HG03060 (cell line): ENCODE measurements at regions not wholly inside any gene's neighbourhood (a gene's known extent, or its start where the extent isn't known, plus 50 kb on each side); places are given as distances from the start of the nearest gene placed in this dataset.

Experiments used
- ATAC-seq: cut with Tn5 transposase; IDR thresholded peaks from one replicate; pipeline ENCODE4 v1.9.1; 2021; ENCODE audit warnings: low read depth, moderate number of reproducible peaks; ENCODE audit not compliant: unreplicated experiment

GRCh38 chr5:110916381-110917049 lies 155.0 kb upstream of the TSLP start:
- no peak for ATAC-seq

DNA sequence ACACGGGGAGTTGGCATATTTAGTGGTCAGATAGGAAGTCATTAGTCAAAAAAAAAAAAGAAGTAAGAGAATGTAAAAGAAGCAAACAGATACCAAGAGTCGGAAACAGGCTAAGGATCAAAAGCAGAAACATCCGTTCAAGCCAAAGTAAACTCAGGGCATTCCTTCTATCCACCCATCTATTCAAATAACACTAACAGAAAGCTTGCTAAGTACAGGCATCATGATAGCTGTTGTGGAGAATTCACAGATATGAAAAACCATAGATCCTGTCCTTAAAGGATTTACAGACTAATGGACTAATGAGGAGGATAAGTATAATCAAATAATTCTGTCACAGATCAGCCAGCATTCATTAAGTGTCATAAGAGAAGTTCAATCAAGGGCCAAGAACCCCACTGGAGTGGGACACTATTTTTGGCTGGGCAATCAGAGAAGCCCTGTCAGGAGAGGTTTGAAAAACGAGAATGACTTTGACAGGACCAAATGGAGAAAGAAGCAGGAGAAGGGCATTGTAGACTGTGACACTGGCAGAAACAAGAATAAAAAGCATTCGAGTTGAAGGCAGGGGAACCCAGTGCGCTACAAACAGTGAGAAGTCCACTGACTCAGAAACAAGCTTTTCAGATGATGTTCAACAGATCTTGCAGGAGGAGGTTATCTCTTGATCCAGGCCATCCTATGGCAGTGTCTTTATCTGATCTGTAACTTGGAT lies 154.2 kb upstream of the TSLP start:
- no peak for ATAC-seq

- no peak for ATAC-seq
Measured at GRCh38 chr5:110918683-110919082, 152.8 kb upstream of the TSLP start.

DNA sequence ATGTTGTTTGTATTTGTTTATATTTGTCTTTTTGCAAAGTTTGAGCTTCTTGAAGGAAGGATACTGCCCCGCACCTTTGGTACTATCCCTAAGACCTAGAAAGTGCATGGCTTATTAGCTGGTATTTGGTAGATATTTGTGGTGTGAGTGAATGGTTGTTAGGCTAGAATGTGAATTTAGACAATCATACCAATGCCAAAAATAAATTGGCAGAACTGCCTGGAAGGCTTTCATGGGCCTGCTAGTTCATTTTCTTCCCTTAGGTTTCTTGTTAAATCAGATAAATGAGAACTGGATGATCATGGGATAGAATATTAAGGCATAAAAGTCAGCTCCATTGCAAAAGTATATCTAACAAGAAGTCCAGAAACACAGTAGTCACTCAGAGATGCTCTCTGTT lies 147.5 kb upstream of the TSLP start:
- ATAC-seq: no peak

DNA sequence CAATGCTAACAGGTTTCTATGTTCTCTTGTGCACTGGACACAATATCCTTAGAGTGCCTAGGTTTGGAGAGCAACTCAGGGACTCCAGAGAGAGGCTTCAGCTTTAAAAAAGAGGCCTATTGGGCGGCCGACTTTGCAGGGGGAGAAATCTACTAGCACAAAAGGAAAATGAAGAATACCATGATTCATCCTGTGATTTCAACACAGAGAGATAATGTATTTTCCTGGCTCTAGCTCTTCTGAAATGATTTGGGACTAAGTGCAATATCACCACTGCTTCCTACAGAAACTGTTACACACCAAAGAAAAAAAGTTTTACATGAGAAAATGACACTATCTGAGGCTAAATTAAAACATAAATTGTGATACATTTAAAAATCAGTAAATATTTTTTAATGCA lies 146.1 kb upstream of the TSLP start:
- ATAC-seq: no peak

- no peak for ATAC-seq
Measured at GRCh38 chr5:110925916-110926315, 145.6 kb upstream of the TSLP start.

DNA sequence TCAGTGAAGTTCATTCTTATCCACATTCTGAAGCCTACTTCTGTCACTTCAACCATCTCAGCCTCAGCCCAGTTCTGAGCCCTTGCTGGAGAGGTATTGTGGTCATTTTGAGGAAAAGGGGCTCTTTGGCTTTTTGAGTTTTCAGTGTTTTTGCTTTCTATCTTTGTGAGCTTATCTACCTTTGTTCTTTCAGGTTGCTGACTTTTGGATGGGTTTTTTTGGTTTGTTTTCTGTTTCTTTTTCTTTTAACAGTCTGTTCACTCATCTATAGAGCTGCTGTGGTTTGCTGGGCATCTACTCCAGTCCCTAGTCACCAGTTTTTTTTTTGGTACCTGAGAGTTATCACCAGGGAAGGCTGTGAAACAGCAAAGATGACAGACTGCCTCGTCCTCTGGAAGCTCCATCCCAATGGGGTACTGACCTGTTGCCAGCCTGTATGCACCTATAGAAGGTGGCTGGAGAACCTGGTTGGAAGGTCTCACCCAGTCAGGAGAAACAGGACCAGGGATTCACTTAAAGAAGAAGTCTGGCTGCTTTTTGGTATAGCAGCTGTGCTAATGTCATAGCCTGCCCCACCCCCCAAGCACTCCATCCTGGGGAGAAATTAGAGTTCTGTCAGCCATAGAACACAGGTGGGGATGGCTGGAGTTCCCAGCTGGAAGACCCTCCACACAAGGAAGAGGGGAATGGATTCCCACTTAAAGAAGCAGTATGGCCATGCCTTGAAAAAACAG lies 138.6 kb upstream of the TSLP start:
- no peak for ATAC-seq

- ATAC-seq: no peak
Measured at GRCh38 chr5:110940136-110940535, 131.4 kb upstream of the TSLP start.

DNA sequence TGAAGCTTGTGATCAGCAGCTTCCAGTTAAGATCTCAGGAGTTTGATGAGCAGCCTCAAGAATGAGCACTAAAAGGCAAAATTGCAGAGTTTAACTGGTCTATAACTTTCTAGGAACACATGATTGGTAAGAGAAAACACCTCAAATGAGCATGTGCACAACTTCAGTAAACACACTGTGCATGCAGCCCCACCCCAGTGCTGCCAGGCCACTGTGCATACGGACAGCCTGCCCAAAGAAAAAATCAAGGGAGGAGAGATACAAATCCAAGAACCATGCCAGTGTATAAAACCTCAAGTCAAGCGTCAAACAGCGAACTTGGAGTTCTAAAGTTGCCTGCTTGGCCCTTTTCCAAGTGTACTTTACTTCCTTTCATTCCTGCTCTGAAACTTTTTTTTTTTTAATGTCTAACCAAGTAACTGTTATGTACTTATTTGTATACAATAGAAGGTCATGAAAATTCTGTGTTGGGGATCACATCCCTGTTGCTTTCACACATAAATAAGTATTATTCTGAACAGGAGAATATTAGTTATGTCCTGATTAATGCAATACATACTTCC lies 125.6 kb upstream of the TSLP start:
- no peak for ATAC-seq

- no peak for ATAC-seq
Measured at GRCh38 chr5:110951373-110951791, 120.1 kb upstream of the TSLP start.

GRCh38 chr5:110956280-110956912 lies 115.1 kb upstream of the TSLP start:
- no peak for ATAC-seq

- no peak for ATAC-seq
Measured at GRCh38 chr5:110956913-110957813, 114.3 kb upstream of the TSLP start.

DNA sequence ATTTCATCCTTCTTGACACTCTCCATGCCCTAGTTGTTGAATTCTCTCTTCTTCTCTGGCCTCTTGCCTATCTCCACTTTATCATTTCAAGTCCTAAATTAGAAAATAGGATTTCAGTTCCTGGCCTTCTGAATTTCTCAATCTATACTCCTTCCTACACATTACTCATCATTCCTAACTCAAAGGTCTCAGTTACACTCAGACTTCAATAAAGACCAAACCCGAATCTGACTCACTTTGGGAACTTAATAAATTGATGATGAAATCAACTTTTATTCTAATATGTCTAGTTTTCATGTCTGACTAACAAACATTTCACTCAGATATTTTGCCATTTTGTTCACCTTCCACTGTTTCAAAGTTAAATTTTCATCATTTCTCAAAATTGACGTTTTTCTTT lies 113.6 kb upstream of the TSLP start:
- no peak for ATAC-seq

- no peak for ATAC-seq
Measured at GRCh38 chr5:110963495-110963894, 108.0 kb upstream of the TSLP start.

DNA sequence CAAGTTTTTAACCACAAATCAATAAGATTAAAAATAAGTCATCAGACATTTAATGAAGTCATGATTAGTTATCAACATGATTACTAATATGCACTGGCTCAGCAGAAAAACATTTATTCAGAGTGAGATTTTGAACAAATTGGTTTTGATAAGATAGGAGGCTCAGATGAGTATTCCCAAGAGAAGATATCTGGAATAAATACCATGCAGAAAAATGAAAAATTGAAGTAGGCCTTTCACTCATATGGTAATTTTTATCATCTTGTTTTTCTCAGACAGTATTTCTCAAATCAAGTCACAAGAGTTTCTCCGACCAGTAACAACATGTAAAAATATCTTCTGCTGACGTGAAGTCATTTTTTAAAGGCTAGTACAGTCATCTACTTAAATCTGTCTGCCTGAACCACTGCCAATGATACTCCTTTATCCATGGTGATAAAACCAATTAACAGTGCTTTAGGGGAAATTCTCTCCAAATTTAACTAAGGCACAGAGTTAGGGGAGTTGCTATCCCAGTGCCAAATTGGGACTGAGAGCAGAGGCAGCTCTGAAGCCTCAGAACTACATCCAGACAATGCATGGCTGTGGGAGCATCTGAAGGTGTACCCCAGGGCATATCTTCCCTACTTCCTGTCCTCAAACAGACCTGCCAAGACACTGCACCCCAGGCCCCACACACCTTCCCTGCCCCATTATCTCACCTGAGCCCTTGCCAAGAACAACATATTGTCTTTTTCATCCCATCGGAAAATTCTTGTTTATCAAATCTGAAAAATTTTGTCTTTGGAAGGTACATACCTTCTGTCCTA lies 105.5 kb upstream of the TSLP start:
- no peak for ATAC-seq

DNA sequence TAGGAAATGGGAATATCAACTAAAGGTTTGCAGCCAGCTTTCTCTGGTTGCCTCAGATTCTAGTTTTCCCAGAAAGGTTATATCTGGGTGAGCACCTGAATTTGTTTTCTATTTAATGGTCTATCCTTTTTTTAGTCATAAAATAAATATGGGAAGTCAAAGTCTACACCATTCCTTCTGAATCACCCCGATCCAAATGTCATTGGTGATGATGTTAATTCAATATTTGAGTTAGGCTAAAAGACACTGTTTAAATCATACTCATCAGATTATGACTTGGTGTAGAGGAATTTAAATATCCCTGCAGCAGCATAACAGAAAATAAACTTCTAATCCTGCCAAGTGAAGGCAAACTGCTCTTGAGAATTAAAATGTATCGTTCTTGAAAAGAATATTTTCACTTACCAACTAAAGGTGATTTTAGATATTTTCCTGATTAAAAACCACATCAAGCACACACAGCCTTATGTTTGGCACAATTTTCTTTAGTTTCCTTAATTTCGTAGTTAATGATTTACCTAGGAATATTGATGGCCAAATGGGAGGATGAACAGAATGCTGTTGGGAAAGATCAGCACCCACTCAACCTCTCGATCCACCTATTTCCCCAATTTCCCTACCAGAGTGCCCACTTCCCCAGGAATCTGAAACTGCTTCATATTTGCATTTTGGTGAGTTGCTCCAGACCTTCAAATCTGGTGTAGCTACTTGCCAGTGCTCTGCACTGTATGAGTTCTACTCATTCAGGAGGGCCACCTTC lies 103.1 kb upstream of the TSLP start:
- no peak for ATAC-seq

DNA sequence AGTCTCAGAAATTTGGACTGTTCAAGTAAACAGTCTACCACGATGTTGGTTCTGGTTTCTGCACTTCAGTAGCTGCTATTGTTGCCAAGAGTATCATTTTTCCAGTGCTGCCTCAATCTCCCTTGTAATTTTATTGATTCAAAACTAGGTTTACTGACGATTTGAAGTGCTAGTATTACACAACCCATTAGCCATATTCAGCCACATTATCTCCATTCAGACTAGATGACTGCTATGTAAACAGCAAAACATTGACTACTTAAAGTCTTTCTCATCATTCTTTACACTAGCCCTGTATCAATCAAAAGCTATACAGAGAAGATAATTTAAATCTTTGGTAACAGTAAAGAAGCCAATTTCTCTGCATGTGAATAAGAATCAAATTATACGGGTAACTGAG lies 102.0 kb upstream of the TSLP start:
- no peak for ATAC-seq

GRCh38 chr5:110973510-110973909 lies 98.0 kb upstream of the TSLP start:
- no peak for ATAC-seq
